Glutamatergic neuron (in vitro differentiated cells): ENCODE measurements at regions not wholly inside any gene's neighbourhood (a gene's known extent, or its start where the extent isn't known, plus 50 kb on each side); places are given as distances from the start of the nearest gene placed in this dataset.
A peak's percentile ranks its signal among the peaks of the same experiment; 100 is the strongest.

Experiments used
- DNase-seq: peaks from one replicate; pipeline ENCODE4 v3.0.0; 2022
- H3K27ac Mint-ChIP-seq: one replicate; pipeline ENCODE4 v1.8.0; 2020; ENCODE audit warnings: mild to moderate bottlenecking, mixed read lengths, inconsistent platforms; ENCODE audit not compliant: unreplicated experiment
- H3K27me3 Mint-ChIP-seq: one replicate; pipeline ENCODE4 v1.8.0; 2020; ENCODE audit warnings: mild to moderate bottlenecking, moderate library complexity, mixed read lengths, inconsistent platforms; ENCODE audit not compliant: unreplicated experiment
- H3K36me3 Mint-ChIP-seq: one replicate; pipeline ENCODE4 v1.8.0; 2020; ENCODE audit warnings: mild to moderate bottlenecking, mixed read lengths, inconsistent platforms; ENCODE audit not compliant: unreplicated experiment
- H3K4me1 Mint-ChIP-seq: one replicate; pipeline ENCODE4 v1.8.0; 2020; ENCODE audit warnings: mild to moderate bottlenecking, low read depth, mixed read lengths, inconsistent platforms; ENCODE audit not compliant: unreplicated experiment
- H3K4me3 Mint-ChIP-seq: one replicate; pipeline ENCODE4 v1.8.0; 2020; ENCODE audit warnings: mild to moderate bottlenecking, mixed read lengths, inconsistent platforms; ENCODE audit not compliant: unreplicated experiment
- H3K9me3 Mint-ChIP-seq: one replicate; pipeline ENCODE4 v1.8.0; 2020; ENCODE audit warnings: mild to moderate bottlenecking, moderate library complexity, mixed read lengths, inconsistent platforms; ENCODE audit not compliant: unreplicated experiment
- TF ChIP-seq, protein P1 (sequence below): fragments of 200-600 bp; sonication (generic); IDR thresholded peaks from one replicate; pipeline ENCODE4 v1.5.0; 2021; ENCODE audit not compliant: partially characterized antibody, unreplicated experiment

DNA sequence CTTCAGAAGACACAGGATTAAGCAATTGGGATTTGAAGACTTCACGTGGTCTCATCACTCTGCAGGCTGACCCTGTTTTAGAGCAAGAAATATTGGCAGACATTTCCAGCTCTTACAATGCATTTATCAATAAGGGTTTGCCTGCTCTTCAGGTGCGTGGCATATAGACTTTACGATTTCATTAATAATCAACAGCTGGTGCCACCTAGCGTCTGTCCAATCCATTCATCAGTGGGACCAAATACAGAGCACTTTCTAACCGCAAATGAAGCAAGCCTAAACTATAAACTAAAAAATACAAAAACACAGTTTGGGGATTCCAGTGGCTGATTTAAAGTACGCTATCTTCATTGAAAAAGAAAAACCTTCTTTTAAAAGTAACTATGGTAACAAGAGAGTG lies 125.4 kb upstream of the DMD start:
- Mint-ChIP-seq H3K4me1 (peaks cover 6% of the 10 kb centered on the region), H3K27ac (no peak overlapping the region), H3K36me3 (no peaks in the 10 kb centered on the region), H3K27me3 (no peaks in the 10 kb centered on the region), H3K9me3 (no peaks in the 10 kb centered on the region), H3K4me3 (no peak overlapping the region)
- no peak for DNase-seq
- TF ChIP-seq, protein P1, sequence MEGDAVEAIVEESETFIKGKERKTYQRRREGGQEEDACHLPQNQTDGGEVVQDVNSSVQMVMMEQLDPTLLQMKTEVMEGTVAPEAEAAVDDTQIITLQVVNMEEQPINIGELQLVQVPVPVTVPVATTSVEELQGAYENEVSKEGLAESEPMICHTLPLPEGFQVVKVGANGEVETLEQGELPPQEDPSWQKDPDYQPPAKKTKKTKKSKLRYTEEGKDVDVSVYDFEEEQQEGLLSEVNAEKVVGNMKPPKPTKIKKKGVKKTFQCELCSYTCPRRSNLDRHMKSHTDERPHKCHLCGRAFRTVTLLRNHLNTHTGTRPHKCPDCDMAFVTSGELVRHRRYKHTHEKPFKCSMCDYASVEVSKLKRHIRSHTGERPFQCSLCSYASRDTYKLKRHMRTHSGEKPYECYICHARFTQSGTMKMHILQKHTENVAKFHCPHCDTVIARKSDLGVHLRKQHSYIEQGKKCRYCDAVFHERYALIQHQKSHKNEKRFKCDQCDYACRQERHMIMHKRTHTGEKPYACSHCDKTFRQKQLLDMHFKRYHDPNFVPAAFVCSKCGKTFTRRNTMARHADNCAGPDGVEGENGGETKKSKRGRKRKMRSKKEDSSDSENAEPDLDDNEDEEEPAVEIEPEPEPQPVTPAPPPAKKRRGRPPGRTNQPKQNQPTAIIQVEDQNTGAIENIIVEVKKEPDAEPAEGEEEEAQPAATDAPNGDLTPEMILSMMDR: no peak

DNA sequence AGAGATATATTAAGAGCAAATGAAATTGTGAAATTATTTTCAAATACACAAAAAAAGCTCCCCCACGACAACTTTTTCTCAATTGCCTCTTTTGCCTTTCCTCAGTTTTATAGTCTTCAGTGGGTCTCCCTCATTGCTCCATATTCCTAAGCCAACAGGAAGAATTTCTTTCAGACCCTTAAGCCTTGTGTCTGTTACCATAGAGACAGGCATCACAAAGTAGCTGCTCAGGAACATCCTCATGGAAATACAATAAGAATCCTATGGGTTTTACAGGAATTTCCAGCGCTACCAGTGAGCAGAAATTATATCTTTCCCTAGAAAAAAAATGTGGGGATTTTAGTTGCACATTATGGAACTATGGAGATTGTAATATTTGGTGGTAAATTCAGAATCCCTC lies 121.9 kb upstream of the DMD start:
- no peaks in the 10 kb centered on the region for H3K36me3 Mint-ChIP-seq
- no peaks in the 10 kb centered on the region for H3K9me3 Mint-ChIP-seq
- no peak for DNase-seq
- TF ChIP-seq, protein P1: no peak
- no peak overlapping the region for H3K4me3 Mint-ChIP-seq
- no peak overlapping the region for H3K27ac Mint-ChIP-seq
- H3K4me1 Mint-ChIP-seq: no peaks in the 10 kb centered on the region
- no peaks in the 10 kb centered on the region for H3K27me3 Mint-ChIP-seq

DNA sequence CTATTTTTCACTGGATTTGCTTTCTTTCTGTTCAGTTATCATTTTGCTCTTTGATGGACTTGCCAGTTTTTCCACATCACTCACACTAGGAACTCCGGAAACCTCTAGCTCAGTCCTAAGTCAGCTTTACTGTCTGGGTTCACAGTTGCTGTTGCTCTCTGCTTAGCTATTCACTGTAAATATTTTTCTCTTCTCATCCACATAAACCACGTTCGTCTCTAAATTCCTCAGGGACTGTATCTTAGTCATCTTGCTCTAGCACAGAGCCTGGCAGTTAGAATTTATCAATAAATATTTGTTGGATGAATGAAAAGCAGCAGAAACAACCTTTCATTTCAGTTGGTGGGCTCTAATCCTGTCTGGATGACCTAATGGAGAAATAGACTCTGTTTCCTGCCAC lies 119.4 kb upstream of the DMD start:
- TF ChIP-seq, protein P1: no peak
- Mint-ChIP-seq H3K4me3 (no peak overlapping the region), H3K27ac (no peak overlapping the region), H3K27me3 (no peaks in the 10 kb centered on the region), H3K4me1 (no peaks in the 10 kb centered on the region), H3K9me3 (no peaks in the 10 kb centered on the region), H3K36me3 (no peaks in the 10 kb centered on the region)
- no peak for DNase-seq

DNA sequence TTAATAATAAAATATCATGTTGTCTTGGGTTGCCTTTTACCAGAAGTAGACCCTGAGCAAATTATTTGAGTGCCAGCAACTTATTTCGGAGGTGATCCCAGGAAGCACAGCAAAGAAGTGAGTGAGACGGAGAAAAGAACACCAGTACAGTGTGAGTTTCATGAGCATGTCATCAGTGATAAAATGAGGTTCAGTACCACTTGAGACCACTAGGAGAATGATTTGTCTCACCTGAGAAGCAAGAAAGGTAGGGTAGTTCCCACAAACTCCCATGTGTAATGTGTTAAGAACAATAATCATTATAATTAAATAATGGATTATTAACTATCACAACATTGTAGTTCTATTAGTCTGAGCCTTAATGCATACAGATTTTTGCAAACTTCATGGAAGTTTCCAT lies 112.8 kb upstream of the DMD start:
- Mint-ChIP-seq H3K27me3 (no peaks in the 10 kb centered on the region), H3K9me3 (no peaks in the 10 kb centered on the region), H3K27ac (no peak overlapping the region), H3K4me1 (no peaks in the 10 kb centered on the region), H3K36me3 (no peaks in the 10 kb centered on the region), H3K4me3 (no peak overlapping the region)
- no peak for DNase-seq
- TF ChIP-seq, protein P1: peak; percentile 43

DNA sequence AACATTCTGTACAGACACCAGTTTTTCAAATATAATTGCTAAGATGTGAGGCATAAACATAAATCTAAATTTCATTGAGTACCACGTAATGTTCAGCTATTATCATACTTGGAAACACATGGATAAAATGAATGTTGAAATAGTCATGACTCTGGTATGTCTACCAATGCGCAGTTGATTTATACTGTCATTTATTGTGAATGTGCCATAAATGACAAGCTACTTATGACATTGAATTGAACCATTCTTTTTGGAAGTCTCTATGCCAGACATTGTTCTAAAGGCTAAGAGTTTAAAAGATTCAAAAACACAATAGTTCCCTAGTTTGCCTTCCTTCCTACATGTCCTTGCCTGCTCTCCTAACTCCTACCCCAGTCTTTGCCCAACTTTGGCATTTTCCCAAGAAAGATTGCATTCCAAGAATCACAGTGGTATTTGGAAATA lies 96.6 kb upstream of the DMD start:
- no peak for DNase-seq
- H3K27me3 Mint-ChIP-seq: no peaks in the 10 kb centered on the region
- no peak overlapping the region for H3K4me3 Mint-ChIP-seq
- no peaks in the 10 kb centered on the region for H3K4me1 Mint-ChIP-seq
- no peaks in the 10 kb centered on the region for H3K9me3 Mint-ChIP-seq
- no peak overlapping the region for H3K27ac Mint-ChIP-seq
- H3K36me3 Mint-ChIP-seq: no peaks in the 10 kb centered on the region
- TF ChIP-seq, protein P1: no peak
